ENCODE measurements at regions not wholly inside any gene's neighbourhood (a gene's known extent, or its start where the extent isn't known, plus 50 kb on each side); places are given as distances from the start of the nearest gene placed in this dataset.

- Histone ChIP-seq H3K9ac (ENCODE audit: low read depth, low read length, poor library complexity, severe bottlenecking) (no peak overlapping the region), H3K9me2 (replicated peaks; ENCODE audit: low read depth, low read length) (no peaks in the 10 kb centered on the region), H3F3A (ENCODE audit: low read depth) (no peaks in the 10 kb centered on the region), H3K4me1 (ENCODE audit: insufficient read depth, low read length, poor library complexity, severe bottlenecking) (no peaks in the 10 kb centered on the region), H3K36me3 (ENCODE audit: insufficient read depth, low read length) (no peaks in the 10 kb centered on the region), H4K20me1 (ENCODE audit: insufficient read depth, low read length, poor library complexity, severe bottlenecking) (no peaks in the 10 kb centered on the region), H3K79me2 (ENCODE audit: insufficient read depth, low read length) (no peaks in the 10 kb centered on the region), H3K9me3 (ENCODE audit: insufficient read depth, low read depth, low read length) (no peaks in the 10 kb centered on the region), H3K4me3 (ENCODE audit: low read length, poor library complexity, severe bottlenecking) (no peak overlapping the region), H3K4me2 (ENCODE audit: low read depth, low read length, poor library complexity, severe bottlenecking) (no peak overlapping the region), H2AFZ (ENCODE audit: low read length) (no peak overlapping the region), H3K27me3 (ENCODE audit: insufficient read depth, low read length, poor library complexity, severe bottlenecking) (no peaks in the 10 kb centered on the region)
- no peak for TF ChIP-seq CTCF (conservative IDR thresholded peaks at IDR 0.05; ENCODE audit: low read length)
- TF ChIP-seq EZH2phosphoT487 (IDR thresholded peaks at IDR 0.05; ENCODE audit: borderline replicate concordance): no peak
Measured at GRCh38 chr14:51446771-51447170, 204.9 kb upstream of the FRMD6 start.

- Histone ChIP-seq H3K9me2 (replicated peaks; ENCODE audit: low read depth, low read length) (no peaks in the 10 kb centered on the region), H3K9ac (ENCODE audit: low read depth, low read length, poor library complexity, severe bottlenecking) (no peak overlapping the region), H3K36me3 (ENCODE audit: insufficient read depth, low read length) (no peaks in the 10 kb centered on the region), H3K4me1 (ENCODE audit: insufficient read depth, low read length, poor library complexity, severe bottlenecking) (no peaks in the 10 kb centered on the region), H3K27me3 (ENCODE audit: insufficient read depth, low read length, poor library complexity, severe bottlenecking) (no peaks in the 10 kb centered on the region), H3K4me2 (ENCODE audit: low read depth, low read length, poor library complexity, severe bottlenecking) (no peak overlapping the region), H2AFZ (ENCODE audit: low read length) (no peak overlapping the region), H3F3A (ENCODE audit: low read depth) (no peaks in the 10 kb centered on the region), H3K4me3 (ENCODE audit: low read length, poor library complexity, severe bottlenecking) (no peak overlapping the region), H3K9me3 (ENCODE audit: insufficient read depth, low read depth, low read length) (no peaks in the 10 kb centered on the region), H3K79me2 (ENCODE audit: insufficient read depth, low read length) (no peaks in the 10 kb centered on the region), H4K20me1 (ENCODE audit: insufficient read depth, low read length, poor library complexity, severe bottlenecking) (no peaks in the 10 kb centered on the region)
- TF ChIP-seq EZH2phosphoT487 (IDR thresholded peaks at IDR 0.05; ENCODE audit: borderline replicate concordance) (no peak), CTCF (conservative IDR thresholded peaks at IDR 0.05; ENCODE audit: low read length) (no peak)
Measured at GRCh38 chr14:51447411-51447810, 204.3 kb upstream of the FRMD6 start.

GRCh38 chr14:51448831-51449670 lies 202.7 kb upstream of the FRMD6 start:
- Histone ChIP-seq H3K79me2 (ENCODE audit: insufficient read depth, low read length) (no peaks in the 10 kb centered on the region), H2AFZ (ENCODE audit: low read length) (no peak overlapping the region), H3K9me2 (replicated peaks; ENCODE audit: low read depth, low read length) (no peaks in the 10 kb centered on the region), H3K9ac (ENCODE audit: low read depth, low read length, poor library complexity, severe bottlenecking) (no peak overlapping the region), H3K4me1 (ENCODE audit: insufficient read depth, low read length, poor library complexity, severe bottlenecking) (no peaks in the 10 kb centered on the region), H3F3A (ENCODE audit: low read depth) (no peaks in the 10 kb centered on the region), H3K4me3 (ENCODE audit: low read length, poor library complexity, severe bottlenecking) (no peak overlapping the region), H3K4me2 (ENCODE audit: low read depth, low read length, poor library complexity, severe bottlenecking) (no peak overlapping the region), H3K9me3 (ENCODE audit: insufficient read depth, low read depth, low read length) (no peaks in the 10 kb centered on the region), H4K20me1 (ENCODE audit: insufficient read depth, low read length, poor library complexity, severe bottlenecking) (no peaks in the 10 kb centered on the region), H3K36me3 (ENCODE audit: insufficient read depth, low read length) (no peaks in the 10 kb centered on the region), H3K27me3 (ENCODE audit: insufficient read depth, low read length, poor library complexity, severe bottlenecking) (no peaks in the 10 kb centered on the region)
- no peak for TF ChIP-seq CTCF (conservative IDR thresholded peaks at IDR 0.05; ENCODE audit: low read length)
- no peak for TF ChIP-seq EZH2phosphoT487 (IDR thresholded peaks at IDR 0.05; ENCODE audit: borderline replicate concordance)
